ENCODE measurements at regions not wholly inside any gene's neighbourhood (a gene's known extent, or its start where the extent isn't known, plus 50 kb on each side); places are given as distances from the start of the nearest gene placed in this dataset.
"Not testable (repeated sequence)": the region's sequence is repeated elsewhere in the genome, so short reads cannot be mapped to it uniquely, and the experiment has no call there.

DNA sequence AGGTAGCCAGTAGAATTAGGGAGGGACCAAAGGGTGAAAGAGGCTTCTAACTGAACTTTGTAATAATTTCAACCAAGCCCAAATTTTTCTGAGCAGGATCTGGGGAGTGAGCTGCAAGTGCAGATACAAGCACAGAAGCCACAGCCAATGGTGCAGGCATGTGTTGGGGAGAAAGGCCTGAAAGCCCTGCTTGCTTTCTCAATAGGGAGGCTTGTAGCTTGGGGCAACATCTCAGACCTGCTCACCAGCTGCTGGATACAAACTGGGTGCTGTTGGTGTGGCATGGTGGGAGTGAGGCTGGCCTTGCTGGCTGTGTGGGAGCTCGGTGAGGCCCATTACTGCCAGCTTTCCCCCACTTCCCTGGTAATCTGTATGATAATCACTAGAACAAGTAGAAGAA, 688.5 kb upstream of the SEMA3D start:
- no peak for FAIRE-seq

DNA sequence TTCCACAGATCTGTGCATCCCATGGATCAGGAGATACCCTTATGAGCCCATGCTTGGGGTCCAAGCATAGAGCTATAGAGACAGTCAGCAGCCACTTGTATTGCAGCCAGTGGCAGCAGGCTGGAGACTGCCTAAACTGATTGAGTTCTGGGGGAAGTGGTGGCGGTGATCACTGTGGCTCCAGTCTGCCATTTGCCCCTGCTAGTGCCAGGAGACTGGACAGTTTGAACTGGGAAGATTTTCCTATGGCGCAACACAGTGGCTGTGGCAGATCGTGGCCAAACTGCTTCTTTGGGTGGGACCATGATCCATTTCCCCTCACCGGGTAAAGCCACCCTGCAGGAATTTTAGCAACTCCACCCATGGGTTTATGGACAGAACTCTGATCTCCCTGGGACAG, 679.7 kb upstream of the SEMA3D start:
- no peak for FAIRE-seq

DNA sequence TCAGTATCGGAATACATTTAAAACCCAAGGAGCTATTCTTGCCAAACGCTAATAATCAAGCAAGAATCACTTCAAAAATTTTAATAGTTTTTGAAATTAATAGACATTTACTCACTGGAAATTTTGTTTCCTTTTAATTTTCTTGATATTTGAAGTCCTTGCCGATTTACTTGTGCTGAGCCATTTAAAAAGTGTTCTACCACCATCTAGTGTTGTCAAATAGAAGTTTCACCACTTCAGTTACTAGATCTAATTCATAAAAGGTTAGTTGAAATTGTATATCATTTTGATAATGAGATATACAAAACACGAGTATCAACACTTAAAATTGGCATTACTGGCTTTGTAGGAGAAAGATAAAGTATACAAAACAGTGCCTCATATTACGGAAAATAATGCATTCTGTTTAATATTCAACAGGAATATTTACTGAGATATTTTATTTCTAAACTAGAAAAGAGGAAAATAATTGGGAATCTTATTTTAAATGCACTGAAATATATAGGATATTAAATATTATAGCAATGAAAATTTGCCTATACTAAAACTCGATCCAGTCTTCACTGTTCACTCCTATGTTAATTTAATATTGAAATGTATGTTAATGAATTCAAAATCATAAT, 664.8 kb upstream of the SEMA3D start:
- FAIRE-seq, result peak; percentile 100

GRCh38 chr7:85850381-85850780, 663.5 kb upstream of the SEMA3D start:
- FAIRE-seq, result no peak

GRCh38 chr7:85840554-85840953, 653.7 kb upstream of the SEMA3D start:
- peak; percentile 82 for FAIRE-seq

DNA sequence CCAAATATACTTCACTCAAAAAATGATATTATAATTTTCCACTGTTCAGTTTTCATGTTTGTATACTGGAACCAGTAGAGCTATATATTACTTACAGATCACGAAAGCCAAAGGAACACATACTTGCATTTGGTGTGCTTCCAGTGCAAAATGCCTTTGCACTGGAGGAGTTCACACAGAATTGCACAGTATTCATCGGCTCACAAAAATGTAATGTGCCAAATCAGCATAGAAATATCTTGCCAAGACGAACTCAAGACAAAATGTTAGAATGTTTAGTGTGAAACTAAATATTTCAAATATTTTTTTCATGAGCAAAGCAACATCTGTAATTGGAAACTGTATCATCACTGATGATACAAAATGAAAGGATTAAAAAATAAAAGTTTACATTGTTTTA, 646.2 kb upstream of the SEMA3D start:
- no peak for FAIRE-seq

- FAIRE-seq, result no peak
Observed at GRCh38 chr7:85830982-85831381, 644.1 kb upstream of the SEMA3D start.

DNA sequence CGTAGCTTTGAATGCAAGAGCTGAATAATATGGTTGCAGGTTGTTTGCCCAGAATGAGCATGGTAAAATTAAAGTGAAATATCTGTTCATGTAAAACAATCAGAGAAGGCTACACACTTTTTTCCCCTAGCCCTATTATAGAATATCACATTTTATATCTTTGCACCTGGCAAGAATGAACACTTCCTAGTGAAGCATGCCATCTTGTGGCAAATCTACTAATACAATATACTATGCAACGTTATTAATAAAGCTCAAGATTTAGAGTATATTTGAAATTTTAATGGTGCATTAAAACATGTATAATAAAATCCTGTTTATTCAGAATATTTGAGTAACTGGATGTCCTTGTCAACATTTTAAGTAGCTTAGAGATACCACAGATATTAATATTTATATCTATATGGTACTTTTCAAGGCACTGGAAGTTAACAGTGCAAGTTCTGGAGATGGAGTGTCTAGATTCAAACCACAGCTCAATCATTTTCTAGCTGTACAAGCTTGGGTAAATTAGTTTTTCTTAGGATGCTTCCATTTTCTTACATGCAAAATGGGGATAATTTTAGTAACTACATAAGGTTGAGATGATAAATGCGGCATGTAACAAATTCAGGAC, 643.1 kb upstream of the SEMA3D start:
- FAIRE-seq, result peak; percentile 47

GRCh38 chr7:85829176-85829575, 642.3 kb upstream of the SEMA3D start:
- FAIRE-seq, result no peak

GRCh38 chr7:85828614-85829013, 641.8 kb upstream of the SEMA3D start:
- no peak for FAIRE-seq

- FAIRE-seq, result no peak
Observed at GRCh38 chr7:85823396-85824080, 636.7 kb upstream of the SEMA3D start.

GRCh38 chr7:85821926-85822325, 635.1 kb upstream of the SEMA3D start:
- FAIRE-seq, result no peak

DNA sequence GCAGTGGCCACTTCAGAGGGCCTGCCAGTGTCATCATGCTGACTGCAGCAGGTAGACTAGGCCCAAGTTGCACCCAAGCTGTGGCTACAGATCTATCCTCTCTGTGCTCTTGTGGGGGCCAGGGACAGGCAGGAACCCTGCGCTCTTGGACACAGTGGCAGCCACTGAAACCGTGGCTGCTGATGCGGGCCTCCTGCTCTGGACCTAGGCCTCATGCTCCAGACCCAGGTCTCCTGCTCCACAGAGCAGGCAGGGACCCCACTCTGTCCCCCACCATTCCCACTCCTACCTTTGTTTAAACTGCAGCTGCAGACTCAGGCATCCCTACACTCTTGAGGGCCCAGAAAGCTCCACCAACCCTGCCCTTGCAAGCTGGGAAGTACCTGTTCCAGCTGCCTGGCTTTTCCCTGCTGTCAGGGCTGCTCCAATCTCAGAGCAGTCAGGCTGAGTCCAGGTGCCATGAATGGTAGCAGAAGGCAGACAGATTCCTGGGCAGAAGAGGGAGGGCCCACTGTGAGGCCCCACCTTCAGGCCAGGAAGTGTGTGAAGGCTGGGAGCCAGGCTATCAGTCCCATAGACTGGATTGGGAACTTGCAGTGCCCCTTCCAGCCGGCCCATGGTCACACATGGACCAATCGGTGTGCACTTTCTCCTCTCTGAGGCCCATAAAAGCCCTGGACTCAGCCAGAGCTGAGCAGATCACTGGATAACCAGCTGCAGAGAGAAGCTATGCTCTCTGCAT, 634.0 kb upstream of the SEMA3D start:
- no peak for FAIRE-seq

DNA sequence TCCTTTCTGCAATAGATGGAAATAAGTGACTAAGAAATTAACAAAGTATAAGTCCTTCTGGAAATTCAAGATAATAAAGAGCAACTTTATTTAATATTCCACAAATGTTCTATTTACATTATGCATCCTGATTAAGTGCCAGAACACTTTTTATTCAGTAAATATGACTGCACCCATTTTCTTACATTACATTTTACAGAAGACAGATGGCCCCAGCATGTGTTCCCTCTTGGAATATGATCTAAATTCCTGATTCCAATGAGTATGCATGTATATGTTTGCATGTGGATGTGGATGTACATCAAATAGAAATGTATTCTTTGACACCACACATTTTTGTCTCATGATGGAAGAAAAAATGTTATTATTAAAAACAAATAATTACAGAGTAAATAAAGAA, 628.7 kb upstream of the SEMA3D start:
- no peak for FAIRE-seq

DNA sequence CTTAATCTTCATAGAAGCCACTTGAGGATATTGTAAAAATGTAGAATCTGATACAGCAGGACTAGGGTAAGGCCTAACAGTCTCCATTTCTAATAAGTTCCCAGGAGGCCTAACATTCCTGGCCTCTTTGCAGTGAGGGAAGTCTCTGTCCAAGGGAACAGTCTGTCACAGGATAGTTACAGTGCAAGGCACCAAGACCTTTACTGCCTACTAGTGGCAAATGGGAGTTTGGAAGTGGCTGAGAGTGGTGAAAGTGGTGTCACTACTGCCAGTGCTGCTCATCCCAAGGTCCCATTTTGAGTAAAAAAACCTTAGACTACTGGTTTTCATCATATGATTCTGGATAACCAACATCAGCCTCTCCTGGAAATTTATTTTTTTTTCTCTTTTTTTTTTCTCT, 619.5 kb upstream of the SEMA3D start:
- FAIRE-seq, result no peak

DNA sequence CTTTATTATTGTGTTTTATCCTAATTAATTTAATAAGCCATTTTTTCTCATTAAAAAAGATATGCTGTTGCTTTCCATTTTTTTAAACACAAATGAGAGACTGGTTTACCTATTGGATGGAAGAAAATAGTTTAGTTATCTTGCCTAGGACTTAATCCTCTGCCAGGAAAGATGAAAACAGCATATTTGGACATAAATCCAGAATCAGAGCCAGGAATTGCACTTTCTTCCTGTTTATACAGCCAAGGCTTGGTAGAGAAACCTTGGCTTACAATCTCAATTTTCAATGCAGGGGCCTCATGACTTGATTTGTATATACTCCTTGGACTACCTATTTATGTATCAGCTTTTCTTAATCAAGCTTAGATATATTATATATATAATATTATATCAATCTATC, 618.8 kb upstream of the SEMA3D start:
- FAIRE-seq, result no peak

DNA sequence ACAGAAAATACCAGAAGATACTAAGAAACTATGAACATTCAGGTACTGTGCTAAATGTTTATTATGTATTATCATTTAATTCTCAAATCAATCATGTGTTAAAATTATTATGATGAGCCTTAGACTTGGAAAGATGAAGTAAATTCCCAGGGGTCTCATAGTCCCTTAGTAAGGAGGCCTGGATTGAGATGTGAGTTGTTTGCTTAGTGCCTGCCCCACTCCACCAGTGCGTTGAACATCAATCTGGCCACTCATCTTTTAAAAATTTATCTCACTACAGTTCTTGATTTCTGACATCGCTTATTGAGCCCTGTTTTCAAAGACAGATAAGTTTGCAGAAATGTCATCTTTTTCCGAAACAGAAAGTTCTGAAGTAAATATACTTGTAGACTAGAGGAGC, 618.4 kb upstream of the SEMA3D start:
- FAIRE-seq, result no peak

GRCh38 chr7:85802211-85802610, 615.4 kb upstream of the SEMA3D start:
- no peak for FAIRE-seq

GRCh38 chr7:85796956-85797355, 610.1 kb upstream of the SEMA3D start:
- FAIRE-seq, result no peak

GRCh38 chr7:85791098-85791497, 604.2 kb upstream of the SEMA3D start:
- not testable (repeated sequence) for FAIRE-seq

GRCh38 chr7:85781606-85782005, 594.8 kb upstream of the SEMA3D start:
- FAIRE-seq, result no peak

DNA sequence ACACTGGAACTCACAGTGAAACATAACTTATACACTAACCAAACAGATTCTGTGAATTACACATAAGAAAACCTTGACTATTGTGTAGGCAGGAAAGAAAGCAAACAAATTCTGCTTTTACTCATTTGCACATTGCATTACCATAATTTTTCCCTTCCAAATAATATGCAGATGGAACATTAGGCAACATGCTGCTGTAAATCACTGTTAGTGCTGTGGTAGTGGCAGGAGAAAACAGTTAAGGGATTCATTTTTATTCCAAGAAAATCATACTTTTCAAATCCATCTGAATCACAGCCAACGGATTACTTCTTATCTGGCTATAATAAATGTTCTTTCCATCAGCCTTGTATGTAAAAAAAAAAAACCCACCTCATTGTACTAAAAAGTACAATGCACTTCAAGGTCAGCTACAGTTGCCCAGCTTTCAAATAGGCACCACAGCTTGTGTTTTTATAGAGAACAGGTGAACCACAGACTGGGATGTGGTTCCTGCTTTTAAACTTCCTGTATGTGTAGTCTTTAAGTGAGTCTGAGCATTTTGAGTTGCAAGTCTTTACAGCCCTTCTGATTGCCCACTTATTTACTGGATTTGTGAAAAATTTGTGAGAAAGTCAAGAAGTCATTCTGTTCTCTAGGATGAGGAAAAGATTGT, 590.0 kb upstream of the SEMA3D start:
- FAIRE-seq, result no peak

GRCh38 chr7:85775431-85775830, 588.6 kb upstream of the SEMA3D start:
- no peak for FAIRE-seq
